RPMI8226 (cell line): ENCODE measurements at regions not wholly inside any gene's neighbourhood (a gene's known extent, or its start where the extent isn't known, plus 50 kb on each side); places are given as distances from the start of the nearest gene placed in this dataset.
"Not testable (repeated sequence)": the region's sequence is repeated elsewhere in the genome, so short reads cannot be mapped to it uniquely, and the experiment has no call there.

Source experiments
- DNase-seq: peaks from one replicate; pipeline ENCODE4 v3.0.0-alpha.2; 2015

DNA sequence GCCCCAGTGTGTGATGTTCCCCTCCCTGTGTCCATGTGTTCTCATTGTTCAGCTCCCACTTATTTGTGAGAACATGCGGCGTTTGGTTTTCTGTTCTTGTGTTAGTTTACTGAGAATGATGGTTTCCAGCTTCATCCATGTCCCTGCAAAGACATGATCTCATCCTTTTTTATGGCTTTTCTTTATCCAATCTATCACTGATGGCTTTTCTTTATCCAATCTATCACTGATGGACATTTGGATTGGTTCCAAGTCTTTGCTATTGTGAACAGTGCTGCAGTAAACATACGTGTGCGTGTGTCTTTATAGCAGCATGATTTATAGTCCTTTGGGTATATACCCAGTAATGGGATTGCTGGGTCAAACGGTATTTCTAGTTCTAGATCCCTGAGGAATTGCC, 455.8 kb downstream of the MAT2B start:
- DNase-seq: not testable (repeated sequence)

DNA sequence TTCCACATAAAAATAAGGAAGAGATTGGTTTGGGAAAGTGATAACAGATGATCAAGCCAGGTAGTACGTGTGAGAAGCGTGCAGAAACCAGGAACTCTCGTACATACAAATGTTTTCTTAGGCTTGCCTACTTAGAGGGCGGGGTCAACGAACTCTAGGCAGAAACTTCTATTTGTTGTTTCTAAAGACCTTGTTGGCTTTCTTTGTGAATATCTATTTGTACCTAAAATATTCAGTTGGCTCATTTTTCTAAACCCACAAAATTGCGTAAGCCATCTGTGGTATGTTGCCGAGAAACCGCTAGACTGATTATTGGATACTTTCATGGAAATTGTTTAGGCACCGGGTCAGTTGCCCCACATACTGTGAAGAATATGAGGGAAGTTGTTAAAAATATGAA, 458.5 kb downstream of the MAT2B start:
- DNase-seq: no peak

DNA sequence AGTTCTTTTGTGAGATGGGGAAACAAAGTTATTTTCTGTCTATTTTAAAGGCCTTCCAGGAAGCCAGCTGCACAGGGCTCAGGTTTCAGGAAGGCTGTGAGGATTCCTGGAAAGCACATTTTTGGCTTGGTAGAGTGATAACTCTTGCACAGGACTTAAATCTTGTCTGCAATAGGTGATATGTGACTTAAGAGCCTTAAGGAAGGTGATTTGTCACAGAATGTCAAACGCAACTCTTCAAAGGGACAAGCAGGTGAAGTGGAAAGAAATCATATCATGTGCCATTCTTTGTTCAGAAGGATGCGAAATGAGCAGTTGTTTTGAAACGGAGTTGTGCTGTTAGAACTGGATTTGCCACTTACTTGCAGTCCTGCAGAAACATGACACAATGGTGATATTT, 459.3 kb downstream of the MAT2B start:
- no peak for DNase-seq

DNA sequence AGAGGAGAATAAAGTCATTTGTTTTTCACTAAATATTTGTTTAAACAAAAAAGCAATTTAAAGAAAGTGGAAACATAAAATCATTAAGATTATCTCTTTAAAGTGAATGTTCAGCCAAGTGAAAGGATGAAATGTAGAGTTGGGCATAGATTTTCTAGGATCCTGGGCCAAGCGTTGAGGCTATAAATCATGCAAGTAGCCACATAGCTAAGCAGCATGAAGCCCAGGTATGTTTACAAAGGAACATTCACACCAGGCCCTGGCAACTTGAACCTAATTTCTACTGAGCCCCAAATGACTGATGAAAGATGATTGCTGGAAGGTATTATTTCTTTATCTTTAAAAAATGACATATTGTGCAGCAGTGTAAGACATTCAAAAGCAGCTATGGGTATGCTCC, 461.8 kb downstream of the MAT2B start:
- DNase-seq: no peak

DNA sequence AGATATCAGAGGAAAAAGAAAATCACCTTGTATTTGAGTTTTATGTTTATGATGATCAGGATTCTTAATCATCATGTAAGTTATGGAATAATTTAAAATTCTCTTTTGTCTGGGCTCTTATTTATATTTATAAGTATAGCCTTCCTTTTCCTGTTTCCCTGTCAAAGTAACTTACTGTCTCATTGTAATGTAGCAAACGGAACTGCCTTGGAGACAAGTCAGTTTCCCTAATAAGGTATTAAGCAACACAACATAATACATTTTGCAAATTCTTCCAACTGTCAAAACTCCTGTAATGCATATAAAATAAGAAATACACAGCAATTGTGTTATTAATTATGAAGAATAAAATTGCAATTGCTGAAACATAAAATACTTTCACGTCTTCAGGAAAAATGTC, 463.2 kb downstream of the MAT2B start:
- no peak for DNase-seq

DNA sequence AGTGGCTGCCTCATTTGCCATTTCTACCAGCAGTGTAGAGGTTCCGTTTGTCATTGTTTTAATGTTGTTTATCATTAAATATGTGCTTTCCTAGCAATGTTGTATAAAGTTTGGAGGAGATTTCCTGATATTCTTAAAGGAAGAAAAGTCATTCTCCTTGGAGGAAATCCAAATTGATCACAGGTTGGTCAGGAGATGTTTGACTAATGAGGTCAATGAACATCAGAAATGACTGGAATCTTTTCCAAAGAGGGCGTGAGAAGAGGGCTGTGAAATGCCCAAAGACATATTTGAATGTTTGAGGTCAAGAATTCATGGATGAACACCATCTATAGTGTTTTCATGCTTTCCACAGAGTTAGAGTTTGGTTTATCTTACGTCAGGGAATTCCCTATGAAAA, 471.3 kb downstream of the MAT2B start:
- no peak for DNase-seq

DNA sequence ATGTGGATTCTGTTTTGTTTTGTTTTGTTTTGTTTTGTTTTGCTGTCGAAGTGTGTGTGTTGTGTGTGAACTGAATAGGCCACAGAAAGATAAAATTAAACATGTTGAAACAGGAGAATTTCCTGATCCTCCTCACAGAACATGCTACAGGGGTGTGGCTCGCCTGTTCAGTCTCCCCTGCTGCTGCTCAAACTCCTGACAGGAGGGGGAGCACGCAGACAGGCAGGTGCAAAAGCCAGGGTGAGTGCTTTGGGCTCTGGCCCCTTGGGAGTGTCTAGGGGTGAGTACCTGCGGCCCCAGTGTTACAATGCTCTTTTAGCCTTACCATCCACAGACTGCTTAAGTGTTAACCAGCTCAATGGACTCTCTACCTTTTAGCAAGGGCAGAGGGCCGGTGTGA, 473.5 kb downstream of the MAT2B start:
- DNase-seq: no peak

DNA sequence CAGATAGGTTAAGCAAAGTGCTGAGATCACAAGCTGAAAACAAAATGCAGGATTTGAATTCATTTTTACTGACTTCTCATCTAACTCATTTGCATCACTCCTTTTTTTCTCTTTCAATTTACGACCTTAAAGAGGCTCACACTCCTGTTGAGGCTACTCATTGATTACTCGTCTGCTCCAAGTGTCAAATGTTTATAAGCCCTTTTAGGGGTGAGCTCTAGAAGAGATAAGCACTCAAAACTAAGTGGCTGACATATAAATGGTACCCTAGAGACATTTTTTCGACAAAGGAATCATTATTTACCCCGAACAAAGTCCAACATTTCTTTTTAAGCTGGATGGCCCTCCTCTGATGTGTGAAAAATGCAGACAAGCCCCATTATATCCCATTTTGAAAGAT, 483.1 kb downstream of the MAT2B start:
- no peak for DNase-seq

DNA sequence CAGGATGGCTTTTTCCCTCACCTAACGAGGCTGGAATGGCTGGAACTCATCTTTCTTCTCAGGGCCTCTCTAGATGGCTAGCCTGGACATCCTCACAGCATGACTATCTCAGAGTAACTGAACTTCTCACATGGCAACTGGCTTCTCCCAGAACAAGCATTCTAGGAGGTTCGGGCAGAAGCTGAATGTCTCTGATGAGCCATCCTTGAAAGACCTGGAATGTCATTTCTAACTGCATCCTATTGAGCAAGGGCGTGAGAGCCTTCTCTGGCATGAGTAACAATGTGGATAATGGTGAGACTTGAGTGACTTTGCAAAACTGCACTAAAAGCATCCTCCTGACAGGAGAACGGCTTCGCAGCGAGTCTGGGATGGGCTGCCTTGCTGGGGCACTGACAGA, 487.7 kb downstream of the MAT2B start:
- no peak for DNase-seq

DNA sequence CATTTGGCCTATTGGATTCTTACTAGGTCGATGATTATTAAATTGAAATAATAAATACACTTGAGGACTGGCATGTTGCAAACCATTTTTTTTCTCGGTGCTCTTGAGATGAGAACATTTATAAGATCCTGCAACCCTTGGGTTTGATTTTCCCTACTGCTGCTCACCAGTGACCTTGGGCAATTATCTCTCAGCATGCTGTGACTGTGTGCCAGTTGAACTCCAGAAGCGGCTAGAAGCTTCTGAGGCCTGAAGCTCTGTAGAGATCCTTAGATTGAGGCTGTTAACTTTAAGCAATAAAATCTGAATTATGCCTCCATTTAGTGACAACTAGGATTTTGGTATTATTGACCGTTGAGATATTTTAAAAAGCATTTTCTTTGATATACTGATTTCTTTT, 489.8 kb downstream of the MAT2B start:
- DNase-seq: no peak

DNA sequence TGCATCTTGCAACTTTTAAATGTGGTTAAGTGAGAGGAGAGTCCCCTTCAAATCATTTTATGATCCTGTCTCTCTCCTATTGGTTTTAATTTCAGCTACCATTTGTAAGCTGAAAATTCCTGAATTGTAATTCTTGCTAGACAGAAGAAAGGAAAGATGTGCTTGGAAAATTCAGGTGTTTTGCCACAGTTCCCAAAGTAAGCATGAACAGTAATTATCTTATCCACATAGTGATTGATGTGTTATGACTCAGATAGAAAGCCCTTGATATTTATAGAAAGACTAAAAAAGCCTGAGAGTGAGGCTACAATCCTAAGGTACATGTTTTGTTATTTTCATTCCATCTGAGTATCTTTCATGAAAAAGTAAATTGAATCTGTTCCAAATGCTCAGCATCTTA, 492.5 kb downstream of the MAT2B start:
- DNase-seq: no peak

DNA sequence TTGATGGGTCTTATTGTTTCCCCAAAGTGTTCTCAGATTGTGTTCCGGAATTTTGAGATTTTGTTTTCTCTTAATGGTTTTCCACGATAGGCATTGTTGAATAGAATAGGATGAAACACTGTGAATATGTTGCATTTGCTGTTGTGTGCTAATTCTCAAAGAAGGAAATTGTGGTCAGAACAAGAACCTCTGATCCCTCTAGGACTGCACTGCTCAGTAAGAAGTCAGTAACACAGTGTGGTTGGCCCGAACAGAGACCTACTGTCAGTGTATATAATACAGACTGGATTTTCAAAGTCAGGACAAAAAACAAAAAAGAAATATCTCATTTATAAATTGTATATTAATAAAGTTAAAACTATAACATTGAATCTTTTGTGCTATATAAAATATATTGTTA, 494.8 kb downstream of the MAT2B start:
- no peak for DNase-seq

DNA sequence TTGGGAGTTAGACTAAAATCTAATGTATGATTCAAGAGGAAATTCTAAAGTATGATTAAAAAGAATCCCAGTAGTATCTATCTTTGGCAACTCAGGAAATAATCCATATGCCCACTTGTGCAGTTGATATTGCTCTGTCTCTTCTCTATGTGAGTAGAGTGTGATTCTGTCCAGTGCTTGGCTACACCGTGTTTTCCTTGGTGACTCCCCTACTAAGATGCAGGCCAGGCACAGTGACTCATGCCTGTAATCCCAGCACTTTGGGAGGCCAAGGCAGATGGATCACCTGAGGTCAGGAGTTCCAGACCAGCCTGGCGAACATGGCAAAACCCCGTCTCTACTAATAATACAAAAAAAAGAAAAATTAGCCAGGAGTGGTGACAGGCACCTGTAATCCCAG, 495.4 kb downstream of the MAT2B start:
- DNase-seq: no peak

DNA sequence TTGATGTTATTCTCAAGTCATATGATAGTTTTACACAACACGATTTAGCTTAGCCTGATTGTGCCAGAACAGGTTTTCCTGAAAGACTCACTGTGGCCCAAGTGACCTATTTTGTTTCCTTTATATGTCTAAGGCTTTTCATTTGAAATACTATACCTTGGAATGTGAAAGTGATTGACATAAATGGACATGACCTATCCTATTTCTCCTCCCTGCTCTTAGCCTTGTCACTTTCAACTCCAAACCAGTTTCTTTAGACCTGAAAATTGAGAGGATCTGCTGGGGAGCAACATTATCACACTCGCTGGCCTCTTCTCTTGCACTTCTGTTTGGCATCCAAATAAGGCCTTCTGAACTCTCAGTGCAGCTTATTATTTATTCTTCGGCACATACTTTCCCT, 496.8 kb downstream of the MAT2B start:
- DNase-seq: no peak

DNA sequence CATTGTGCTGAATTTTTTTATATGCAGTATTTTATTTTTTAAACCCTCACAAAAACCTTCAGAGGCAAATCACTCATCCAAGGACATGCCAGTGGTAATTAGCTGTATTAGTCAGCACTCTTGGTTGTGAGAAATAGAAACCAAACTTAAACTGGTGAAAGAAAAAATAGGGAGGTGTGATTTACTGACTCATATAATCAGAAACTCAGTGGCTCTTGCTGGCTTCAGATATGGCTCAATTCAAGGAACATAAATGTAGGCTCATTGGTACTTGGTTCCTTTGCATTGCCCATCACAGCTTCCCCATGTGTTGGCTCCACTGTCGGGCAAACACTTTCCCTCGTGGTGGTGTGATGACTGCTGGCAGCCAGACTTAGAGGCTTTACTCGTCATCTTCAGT, 497.2 kb downstream of the MAT2B start:
- DNase-seq: no peak

DNA sequence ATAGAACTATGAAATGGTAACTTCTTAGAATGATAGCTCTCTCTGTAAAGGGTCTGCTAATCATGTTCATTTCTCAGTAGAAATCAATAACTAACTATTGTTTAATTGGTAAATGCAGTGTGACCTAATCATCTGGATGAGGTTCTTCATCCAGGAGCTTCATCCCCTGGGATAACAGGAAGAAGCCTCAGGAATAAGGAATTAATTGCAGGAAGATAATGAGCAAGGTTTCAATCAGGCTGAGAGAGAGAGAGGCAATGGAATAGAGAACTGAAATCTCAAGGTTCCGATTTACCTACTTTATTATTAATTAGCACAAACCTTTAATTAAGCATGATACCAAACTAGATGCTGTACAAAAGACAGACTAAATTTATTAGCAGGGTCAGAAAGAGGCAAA, 499.7 kb downstream of the MAT2B start:
- no peak for DNase-seq

DNA sequence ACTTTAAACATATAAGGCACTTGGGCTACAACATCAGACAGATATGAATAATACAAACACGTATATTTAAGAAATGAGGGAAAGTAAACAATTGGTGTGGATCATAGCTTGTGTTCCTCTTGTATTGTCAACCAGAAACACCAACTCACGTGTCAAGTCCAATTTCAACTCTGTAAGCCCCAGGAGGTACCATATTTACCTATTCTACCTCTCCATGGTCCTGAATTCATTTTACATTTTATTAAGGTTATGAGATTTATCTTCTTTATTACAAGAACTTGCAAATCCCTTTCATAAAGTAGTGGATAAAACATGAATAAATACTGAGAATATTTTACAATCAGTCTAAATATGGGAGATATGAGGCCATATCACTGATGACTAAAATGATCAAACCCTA, 501.6 kb downstream of the MAT2B start:
- DNase-seq: no peak

DNA sequence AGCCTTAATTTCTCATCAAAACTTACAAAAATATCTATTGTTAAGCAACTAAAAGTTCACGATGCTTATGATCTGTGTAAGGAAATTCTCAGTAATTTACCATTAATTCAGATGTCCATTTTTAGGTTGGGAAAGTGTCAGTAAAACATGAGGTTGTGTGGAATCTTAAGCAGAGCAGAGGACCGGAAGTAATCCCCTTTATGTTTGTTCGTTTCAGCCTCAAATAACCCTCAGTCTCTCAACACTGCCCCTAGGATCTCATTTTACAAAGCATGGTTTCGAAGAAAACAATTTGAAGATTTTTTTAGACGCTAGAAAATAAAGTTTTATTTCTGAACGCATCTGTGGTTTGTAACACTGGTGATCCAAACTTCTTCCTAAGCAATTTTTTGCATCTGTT, 504.2 kb downstream of the MAT2B start:
- DNase-seq: no peak

DNA sequence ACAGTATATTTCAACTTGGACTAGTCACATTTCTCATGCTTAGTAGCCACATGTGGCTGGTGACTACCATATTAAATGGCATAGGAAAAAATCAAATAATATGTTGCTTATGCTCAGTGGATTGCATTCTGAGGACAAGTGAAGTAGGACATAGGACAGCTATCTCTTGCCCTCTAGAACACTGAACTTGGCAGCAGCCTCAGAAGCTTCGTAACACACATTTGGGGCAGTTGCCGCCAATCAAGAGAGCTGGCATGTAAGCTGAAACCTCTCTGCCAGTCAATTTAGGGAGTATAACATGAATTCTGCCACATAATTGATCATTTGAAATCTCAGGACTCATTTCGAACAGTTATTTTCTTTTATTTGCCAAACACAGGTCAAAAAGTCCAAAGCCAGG, 505.5 kb downstream of the MAT2B start:
- no peak for DNase-seq

DNA sequence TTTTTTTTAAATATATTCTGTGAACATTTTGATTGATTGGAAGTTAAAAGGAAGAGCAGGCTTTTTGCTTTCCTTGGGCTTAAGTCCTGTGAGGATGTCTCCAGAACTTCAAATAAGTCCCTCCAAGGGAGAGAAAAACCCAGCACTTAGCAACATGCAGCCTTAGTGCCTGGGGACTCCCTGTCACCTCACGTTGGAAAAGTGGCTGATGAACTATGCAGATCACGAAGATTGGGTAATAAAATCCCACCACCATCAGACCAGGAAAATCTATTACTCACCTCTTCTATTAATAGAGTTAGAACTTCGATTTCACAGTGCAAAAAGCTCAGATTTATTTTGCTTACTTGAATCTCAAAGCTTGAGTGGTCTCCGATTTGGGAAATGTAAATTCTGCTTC, 507.0 kb downstream of the MAT2B start:
- no peak for DNase-seq

DNA sequence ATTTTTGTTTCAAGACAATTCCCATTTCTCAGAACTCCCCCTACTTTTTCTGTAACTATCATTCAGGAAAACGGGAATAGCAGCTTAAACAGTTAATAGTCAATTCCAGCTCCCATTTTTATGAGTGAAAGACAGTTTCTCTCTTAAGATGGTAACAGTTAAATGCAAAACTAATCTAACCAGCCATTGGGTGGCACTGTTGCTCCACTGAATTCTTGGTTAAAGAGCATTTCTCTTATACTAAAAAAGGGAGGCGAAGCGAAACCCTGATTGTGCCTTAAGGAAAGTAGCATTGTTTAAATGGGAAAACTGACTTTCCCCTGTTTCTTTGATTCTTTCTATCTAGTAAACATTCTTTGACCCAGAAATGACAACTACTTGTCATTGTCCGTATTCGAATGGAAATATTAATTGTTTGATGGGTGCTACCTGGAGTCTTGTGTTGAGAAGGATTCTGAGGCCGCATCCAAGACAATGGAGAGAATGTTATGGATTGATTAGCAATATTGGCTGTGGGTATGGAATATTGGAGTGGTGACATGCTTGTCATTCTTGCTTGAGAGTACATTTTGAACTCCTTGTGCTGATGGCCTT, 507.8 kb downstream of the MAT2B start:
- peak; percentile 66 for DNase-seq

DNA sequence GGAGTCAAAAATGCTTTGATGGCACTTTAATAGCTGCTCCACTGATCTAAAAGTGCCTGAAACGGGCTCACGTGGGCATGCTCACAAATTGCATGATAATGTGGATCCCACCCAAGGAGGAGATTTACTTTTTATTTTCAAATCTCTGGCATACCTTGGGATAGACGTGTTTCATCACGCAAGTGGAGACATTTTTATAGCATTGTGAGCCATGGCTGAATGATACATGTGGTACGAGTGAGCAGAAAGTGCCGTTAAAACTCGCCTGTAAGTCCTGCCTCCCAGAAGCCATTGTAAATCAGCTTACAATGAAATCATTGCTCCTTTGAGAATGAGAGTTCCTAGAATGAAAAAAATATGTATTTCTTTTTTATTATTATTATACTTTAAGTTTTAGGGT, 514.7 kb downstream of the MAT2B start:
- no peak for DNase-seq

DNA sequence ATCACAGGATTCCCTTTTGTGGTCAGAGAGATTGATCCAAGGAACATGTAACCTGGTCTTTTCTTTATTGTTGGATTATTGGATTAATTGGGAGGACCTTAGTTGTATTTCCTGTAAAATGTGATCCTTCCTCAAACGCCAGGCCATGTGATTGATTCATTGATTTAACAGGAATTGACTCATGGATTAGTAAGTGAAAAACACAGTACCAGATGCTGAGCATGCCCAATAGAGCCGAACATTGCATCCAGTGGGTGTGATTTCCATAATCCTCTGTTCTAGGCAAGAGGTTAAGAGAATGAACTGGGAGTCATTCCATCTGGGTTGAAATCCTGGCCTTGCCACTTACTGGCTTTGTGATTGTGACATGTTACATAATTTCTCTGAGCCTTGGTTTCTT, 522.3 kb downstream of the MAT2B start:
- no peak for DNase-seq

DNA sequence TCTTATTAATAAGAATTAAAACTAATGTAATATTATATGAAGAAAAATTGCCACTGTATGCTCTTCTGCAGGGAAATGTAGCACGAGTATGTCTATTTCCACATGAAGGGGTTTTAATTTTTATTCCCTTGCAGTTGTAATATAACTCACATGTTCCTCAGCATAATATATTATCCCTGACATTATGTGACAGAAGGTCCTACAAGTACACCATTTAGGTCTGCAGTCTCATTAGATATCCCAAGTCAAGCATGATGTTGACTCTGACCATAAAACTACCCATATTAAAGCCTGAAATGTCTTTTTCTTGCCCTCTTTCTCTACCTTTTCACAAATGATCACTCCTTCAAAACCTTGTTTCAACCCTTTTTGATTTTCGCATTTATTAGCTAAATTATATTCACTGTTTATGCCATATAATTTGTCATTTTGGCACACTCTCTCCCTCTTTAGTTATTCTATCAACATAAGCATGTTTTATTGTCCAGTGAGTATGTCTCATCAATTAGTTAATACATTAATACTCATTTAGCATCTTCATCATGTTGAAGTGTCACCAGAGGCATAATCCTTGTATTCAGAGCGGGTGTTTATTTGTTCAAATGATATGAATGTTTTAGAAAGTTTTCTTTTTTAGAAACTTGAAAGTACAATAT, 532.8 kb downstream of the MAT2B start:
- DNase-seq: no peak

DNA sequence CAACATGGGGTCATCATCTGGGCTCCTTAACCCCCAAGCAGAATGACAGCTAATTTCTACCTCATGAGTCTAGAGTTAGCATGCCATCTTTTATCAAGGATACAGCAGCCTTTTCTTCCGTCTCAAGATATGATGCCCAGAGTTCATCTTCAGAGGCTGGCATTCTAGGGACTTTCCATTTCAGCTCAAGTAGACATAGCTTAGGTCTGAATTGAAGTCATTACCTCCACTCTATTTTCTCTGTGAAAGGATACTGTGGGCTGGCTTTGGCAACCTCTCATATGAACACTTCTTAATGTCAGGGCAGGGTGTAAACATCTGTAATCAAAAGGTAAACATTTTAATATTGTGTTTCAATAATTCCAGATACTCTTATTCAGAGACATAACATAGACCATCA, 535.7 kb downstream of the MAT2B start:
- DNase-seq: no peak
